ENCODE measurements at regions not wholly inside any gene's neighbourhood (a gene's known extent, or its start where the extent isn't known, plus 50 kb on each side); places are given as distances from the start of the nearest gene placed in this dataset.

- TF ChIP-seq SPI1 (IDR thresholded peaks at IDR 0.05; ENCODE audit: borderline replicate concordance, insufficient read depth, low read depth, low read length): peak; percentile 98
- no peak for TF ChIP-seq SIN3A (IDR thresholded peaks at IDR 0.05; ENCODE audit: low read depth, low read length)
- no peak for TF ChIP-seq CBX3 (IDR thresholded peaks at IDR 0.05; ENCODE audit: borderline replicate concordance, low read depth)
- TF ChIP-seq NFIC (IDR thresholded peaks at IDR 0.05; ENCODE audit: low read depth, low read length): no peak
- TF ChIP-seq MTA2 (IDR thresholded peaks at IDR 0.05; ENCODE audit: low read depth): peak; percentile 100
- no peak for TF ChIP-seq TAF1 (IDR thresholded peaks at IDR 0.05; ENCODE audit: borderline replicate concordance, low read depth, low read length)
- TF ChIP-seq STAT1 (conservative IDR thresholded peaks at IDR 0.05): no peak
- no peak for TF ChIP-seq IRF3 (IDR thresholded peaks at IDR 0.05)
- TF ChIP-seq MTA3 (IDR thresholded peaks at IDR 0.05; ENCODE audit: borderline replicate concordance, low read length): no peak
- TF ChIP-seq, protein P1, sequence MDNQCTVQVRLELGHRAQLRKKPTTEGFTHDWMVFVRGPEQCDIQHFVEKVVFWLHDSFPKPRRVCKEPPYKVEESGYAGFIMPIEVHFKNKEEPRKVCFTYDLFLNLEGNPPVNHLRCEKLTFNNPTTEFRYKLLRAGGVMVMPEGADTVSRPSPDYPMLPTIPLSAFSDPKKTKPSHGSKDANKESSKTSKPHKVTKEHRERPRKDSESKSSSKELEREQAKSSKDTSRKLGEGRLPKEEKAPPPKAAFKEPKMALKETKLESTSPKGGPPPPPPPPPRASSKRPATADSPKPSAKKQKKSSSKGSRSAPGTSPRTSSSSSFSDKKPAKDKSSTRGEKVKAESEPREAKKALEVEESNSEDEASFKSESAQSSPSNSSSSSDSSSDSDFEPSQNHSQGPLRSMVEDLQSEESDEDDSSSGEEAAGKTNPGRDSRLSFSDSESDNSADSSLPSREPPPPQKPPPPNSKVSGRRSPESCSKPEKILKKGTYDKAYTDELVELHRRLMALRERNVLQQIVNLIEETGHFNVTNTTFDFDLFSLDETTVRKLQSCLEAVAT (IDR thresholded peaks at IDR 0.05): 0 out of 2 replicates have a peak, but pooled peaks have one; percentile 38
- TF ChIP-seq SMAD1 (IDR thresholded peaks at IDR 0.05; ENCODE audit: low read depth, partially characterized antibody): peak; percentile 80
- peak; percentile 72; the same call in 1 of the 2 replicates for TF ChIP-seq RELB (IDR thresholded peaks at IDR 0.05; ENCODE audit: low read depth)
- TF ChIP-seq CREB1 (IDR thresholded peaks at IDR 0.05; ENCODE audit: low read depth): no peak
- no peak for TF ChIP-seq HDAC2 (IDR thresholded peaks at IDR 0.05)
- TF ChIP-seq CTCF (IDR thresholded peaks at IDR 0.05 in 2 of 3, conservative IDR thresholded peaks at IDR 0.05 in 1 of 3; ENCODE audit: control insufficient read depth in 2 of 3, extremely low read depth in 1 of 3, insufficient read depth in 1 of 3, low read depth in 3 of 3, low read length in 3 of 3): no peak
- TF ChIP-seq RFX5 (IDR thresholded peaks at IDR 0.05; ENCODE audit: low read depth, low read length): no peak
- TF ChIP-seq CREM (IDR thresholded peaks at IDR 0.05; ENCODE audit: low read depth): no peak
- TF ChIP-seq IRF4 (IDR thresholded peaks at IDR 0.05; ENCODE audit: low read depth, low read length): 0 out of 2 replicates have a peak, but pooled peaks have one; percentile 25
- TF ChIP-seq, protein P2, sequence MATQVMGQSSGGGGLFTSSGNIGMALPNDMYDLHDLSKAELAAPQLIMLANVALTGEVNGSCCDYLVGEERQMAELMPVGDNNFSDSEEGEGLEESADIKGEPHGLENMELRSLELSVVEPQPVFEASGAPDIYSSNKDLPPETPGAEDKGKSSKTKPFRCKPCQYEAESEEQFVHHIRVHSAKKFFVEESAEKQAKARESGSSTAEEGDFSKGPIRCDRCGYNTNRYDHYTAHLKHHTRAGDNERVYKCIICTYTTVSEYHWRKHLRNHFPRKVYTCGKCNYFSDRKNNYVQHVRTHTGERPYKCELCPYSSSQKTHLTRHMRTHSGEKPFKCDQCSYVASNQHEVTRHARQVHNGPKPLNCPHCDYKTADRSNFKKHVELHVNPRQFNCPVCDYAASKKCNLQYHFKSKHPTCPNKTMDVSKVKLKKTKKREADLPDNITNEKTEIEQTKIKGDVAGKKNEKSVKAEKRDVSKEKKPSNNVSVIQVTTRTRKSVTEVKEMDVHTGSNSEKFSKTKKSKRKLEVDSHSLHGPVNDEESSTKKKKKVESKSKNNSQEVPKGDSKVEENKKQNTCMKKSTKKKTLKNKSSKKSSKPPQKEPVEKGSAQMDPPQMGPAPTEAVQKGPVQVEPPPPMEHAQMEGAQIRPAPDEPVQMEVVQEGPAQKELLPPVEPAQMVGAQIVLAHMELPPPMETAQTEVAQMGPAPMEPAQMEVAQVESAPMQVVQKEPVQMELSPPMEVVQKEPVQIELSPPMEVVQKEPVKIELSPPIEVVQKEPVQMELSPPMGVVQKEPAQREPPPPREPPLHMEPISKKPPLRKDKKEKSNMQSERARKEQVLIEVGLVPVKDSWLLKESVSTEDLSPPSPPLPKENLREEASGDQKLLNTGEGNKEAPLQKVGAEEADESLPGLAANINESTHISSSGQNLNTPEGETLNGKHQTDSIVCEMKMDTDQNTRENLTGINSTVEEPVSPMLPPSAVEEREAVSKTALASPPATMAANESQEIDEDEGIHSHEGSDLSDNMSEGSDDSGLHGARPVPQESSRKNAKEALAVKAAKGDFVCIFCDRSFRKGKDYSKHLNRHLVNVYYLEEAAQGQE (IDR thresholded peaks at IDR 0.05; ENCODE audit: low read depth, low read length): no peak
- TF ChIP-seq TBL1XR1 (IDR thresholded peaks at IDR 0.05; ENCODE audit: low read depth, low read length): no peak
- TF ChIP-seq, protein P3, sequence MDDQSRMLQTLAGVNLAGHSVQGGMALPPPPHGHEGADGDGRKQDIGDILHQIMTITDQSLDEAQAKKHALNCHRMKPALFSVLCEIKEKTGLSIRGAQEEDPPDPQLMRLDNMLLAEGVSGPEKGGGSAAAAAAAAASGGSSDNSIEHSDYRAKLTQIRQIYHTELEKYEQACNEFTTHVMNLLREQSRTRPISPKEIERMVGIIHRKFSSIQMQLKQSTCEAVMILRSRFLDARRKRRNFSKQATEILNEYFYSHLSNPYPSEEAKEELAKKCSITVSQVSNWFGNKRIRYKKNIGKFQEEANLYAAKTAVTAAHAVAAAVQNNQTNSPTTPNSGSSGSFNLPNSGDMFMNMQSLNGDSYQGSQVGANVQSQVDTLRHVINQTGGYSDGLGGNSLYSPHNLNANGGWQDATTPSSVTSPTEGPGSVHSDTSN (IDR thresholded peaks at IDR 0.05; ENCODE audit: insufficient replicate concordance, low read depth, low read length): no peak
Measured at GRCh38 chr7:118040562-118040961, 143.4 kb upstream of the LSM8 start (continued).
